MM.1S (cell line): ENCODE measurements at regions not wholly inside any gene's neighbourhood (a gene's known extent, or its start where the extent isn't known, plus 50 kb on each side); places are given as distances from the start of the nearest gene placed in this dataset.
A peak's percentile ranks its signal among the peaks of the same experiment; 100 is the strongest.

Source experiments
- DNase-seq: peaks from one replicate; pipeline ENCODE4 v3.0.0-alpha.2; 2015
- H2AFZ ChIP-seq: fragments of 300-600 bp; sonication (generic); 2 replicates; pipeline ENCODE4 v1.6.0; 2016; ENCODE audit warnings: antibody characterized with exemption, low read length
- H3F3A ChIP-seq: fragments of 300-600 bp; sonication (generic); 2 replicates; pipeline ENCODE4 v1.6.1; 2016; ENCODE audit warnings: mild to moderate bottlenecking, antibody characterized with exemption, low read length, moderate library complexity, mixed read lengths; ENCODE audit not compliant: insufficient read depth
- H3K27ac ChIP-seq: fragments of 300-600 bp; sonication (generic); 2 replicates; pipeline ENCODE4 v1.5.1; 2016; ENCODE audit warnings: mild to moderate bottlenecking, low read length
- H3K27me3 ChIP-seq: fragments of 300-600 bp; sonication (generic); replicated peaks from 2 replicates; pipeline ENCODE4 v1.6.0; 2016; ENCODE audit warnings: low read length; ENCODE audit not compliant: insufficient read depth
- H3K36me3 ChIP-seq: fragments of 300-600 bp; sonication (generic); replicated peaks from 2 replicates; pipeline ENCODE4 v1.6.1; 2016; ENCODE audit warnings: mild to moderate bottlenecking, low read length, mixed read lengths; ENCODE audit not compliant: insufficient read depth
- H3K4me1 ChIP-seq: fragments of 300-600 bp; sonication (generic); 2 replicates; pipeline ENCODE4 v1.6.1; 2016; ENCODE audit warnings: low read length, mixed read lengths
- H3K4me2 ChIP-seq: fragments of 300-600 bp; sonication (generic); 2 replicates; pipeline ENCODE4 v1.6.0; 2016; ENCODE audit warnings: low read depth, low read length
- H3K4me3 ChIP-seq: fragments of 300-600 bp; sonication (generic); 2 replicates; pipeline ENCODE4 v1.5.1; 2016; ENCODE audit warnings: low read length, mixed read lengths
- H3K79me2 ChIP-seq: fragments of 300-600 bp; sonication (generic); 2 replicates; pipeline ENCODE4 v1.6.1; 2016; ENCODE audit warnings: mixed run types, low read length, mixed read lengths
- H3K9ac ChIP-seq: fragments of 300-600 bp; sonication (generic); 2 replicates; pipeline ENCODE4 v1.6.1; 2016; ENCODE audit warnings: low read length, mixed read lengths
- H3K9me2 ChIP-seq: fragments of 300-600 bp; sonication (generic); replicated peaks from 2 replicates; pipeline ENCODE4 v1.6.1; 2016; ENCODE audit warnings: mild to moderate bottlenecking, low read length, mixed read lengths; ENCODE audit not compliant: insufficient read depth
- H3K9me3 ChIP-seq: fragments of 300-600 bp; sonication (generic); replicated peaks from 2 replicates; pipeline ENCODE4 v1.6.1; 2016; ENCODE audit warnings: mild to moderate bottlenecking, low read length, mixed read lengths; ENCODE audit not compliant: insufficient read depth
- H4K20me1 ChIP-seq: fragments of 300-600 bp; sonication (generic); 2 replicates; pipeline ENCODE4 v1.6.1; 2016; ENCODE audit warnings: mild to moderate bottlenecking, low read length, moderate library complexity, mixed read lengths; ENCODE audit not compliant: insufficient read depth
- EZH2 ChIP-seq: fragments of 300-600 bp; sonication (generic); optimal IDR thresholded peaks from 2 replicates; pipeline ENCODE3; 2017; ENCODE audit warnings: low read depth, mild to moderate bottlenecking, antibody characterized with exemption, low read length, mixed read lengths
- EZH2phosphoT487 ChIP-seq: fragments of 300-600 bp; sonication (generic); IDR thresholded peaks from 2 replicates; pipeline ENCODE4 v1.6.1; 2018; ENCODE audit warnings: antibody characterized with exemption, low read length
- TF ChIP-seq, protein P1 (sequence below): fragments of 300-600 bp; sonication (generic); IDR thresholded peaks from 2 replicates; pipeline ENCODE4 v1.5.1; 2016; ENCODE audit warnings: antibody characterized with exemption, low read length, mixed read lengths

DNA sequence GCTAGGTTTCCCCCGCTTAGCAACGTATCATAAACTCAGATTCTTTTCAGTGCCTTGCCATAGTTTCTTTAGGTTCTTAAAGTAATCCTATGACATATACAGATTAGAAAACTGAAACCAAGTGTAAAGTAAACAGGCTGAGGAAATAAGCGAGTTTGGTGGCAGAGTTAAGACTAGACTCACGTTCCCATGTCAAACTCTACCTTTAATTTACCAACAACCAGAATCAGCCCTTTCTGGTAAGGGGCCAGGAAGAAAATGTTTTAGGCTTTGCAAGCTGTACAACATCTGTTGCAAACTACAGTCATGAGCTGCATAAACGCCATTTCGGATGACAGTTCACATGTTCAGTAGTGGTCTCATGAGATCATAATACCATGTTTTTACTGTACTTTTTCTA, 128.0 kb upstream of the PRICKLE2 start:
- TF ChIP-seq EZH2 (no peak), EZH2phosphoT487 (no peak)
- TF ChIP-seq, protein P1, sequence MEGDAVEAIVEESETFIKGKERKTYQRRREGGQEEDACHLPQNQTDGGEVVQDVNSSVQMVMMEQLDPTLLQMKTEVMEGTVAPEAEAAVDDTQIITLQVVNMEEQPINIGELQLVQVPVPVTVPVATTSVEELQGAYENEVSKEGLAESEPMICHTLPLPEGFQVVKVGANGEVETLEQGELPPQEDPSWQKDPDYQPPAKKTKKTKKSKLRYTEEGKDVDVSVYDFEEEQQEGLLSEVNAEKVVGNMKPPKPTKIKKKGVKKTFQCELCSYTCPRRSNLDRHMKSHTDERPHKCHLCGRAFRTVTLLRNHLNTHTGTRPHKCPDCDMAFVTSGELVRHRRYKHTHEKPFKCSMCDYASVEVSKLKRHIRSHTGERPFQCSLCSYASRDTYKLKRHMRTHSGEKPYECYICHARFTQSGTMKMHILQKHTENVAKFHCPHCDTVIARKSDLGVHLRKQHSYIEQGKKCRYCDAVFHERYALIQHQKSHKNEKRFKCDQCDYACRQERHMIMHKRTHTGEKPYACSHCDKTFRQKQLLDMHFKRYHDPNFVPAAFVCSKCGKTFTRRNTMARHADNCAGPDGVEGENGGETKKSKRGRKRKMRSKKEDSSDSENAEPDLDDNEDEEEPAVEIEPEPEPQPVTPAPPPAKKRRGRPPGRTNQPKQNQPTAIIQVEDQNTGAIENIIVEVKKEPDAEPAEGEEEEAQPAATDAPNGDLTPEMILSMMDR = no peak
- Histone ChIP-seq H3K27ac (peak overlapping the region; percentile 27; the same call in 1 of the 2 replicates), H3K9me2 (no peaks in the 10 kb centered on the region), H3K27me3 (no peaks in the 10 kb centered on the region), H3K4me3 (no peak overlapping the region), H3K4me1 (peaks cover 61% of the 10 kb centered on the region), H3K9me3 (no peaks in the 10 kb centered on the region), H3K9ac (no peak overlapping the region), H3K36me3 (no peaks in the 10 kb centered on the region), H3K4me2 (peak overlapping the region; percentile 3; the same call in 1 of the 2 replicates), H4K20me1 (no peaks in the 10 kb centered on the region), H3F3A (peaks cover 30% of the 10 kb centered on the region), H3K79me2 (no peaks in the 10 kb centered on the region), H2AFZ (no peak overlapping the region)
- DNase-seq = peak; percentile 24

DNA sequence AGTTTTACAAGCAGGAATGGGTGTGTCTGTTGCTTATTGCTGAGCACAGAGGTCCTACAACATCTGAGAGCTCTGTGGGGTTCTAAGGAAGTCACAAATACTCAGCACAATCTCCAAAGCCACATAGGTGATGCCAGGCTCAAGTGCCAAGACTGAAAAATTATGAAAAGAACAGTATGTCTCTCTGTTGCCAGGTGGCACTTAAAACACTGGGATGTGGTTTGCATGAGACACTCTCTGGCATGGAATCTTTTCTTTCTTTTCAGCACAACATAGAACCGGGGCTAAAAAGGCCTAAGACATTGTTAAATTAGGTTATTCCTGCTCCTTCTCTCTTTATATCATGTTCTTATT, 127.3 kb upstream of the PRICKLE2 start:
- peaks cover 55% of the 10 kb centered on the region for H3K4me1 ChIP-seq
- DNase-seq = no peak
- H3K27ac ChIP-seq = peak overlapping the region; percentile 27; the same call in 1 of the 2 replicates
- H3K79me2 ChIP-seq = no peaks in the 10 kb centered on the region
- H3K4me3 ChIP-seq = no peak overlapping the region
- H3K9ac ChIP-seq = no peak overlapping the region
- H4K20me1 ChIP-seq = no peaks in the 10 kb centered on the region
- TF ChIP-seq EZH2phosphoT487 (no peak), EZH2 (no peak)
- TF ChIP-seq, protein P1 = no peak
- H3K9me3 ChIP-seq = no peaks in the 10 kb centered on the region
- H3K4me2 ChIP-seq = peak overlapping the region; percentile 3; the same call in 1 of the 2 replicates
- no peaks in the 10 kb centered on the region for H3K9me2 ChIP-seq
- no peak overlapping the region for H2AFZ ChIP-seq
- H3K27me3 ChIP-seq = no peaks in the 10 kb centered on the region
- peaks cover 23% of the 10 kb centered on the region for H3F3A ChIP-seq
- no peaks in the 10 kb centered on the region for H3K36me3 ChIP-seq

DNA sequence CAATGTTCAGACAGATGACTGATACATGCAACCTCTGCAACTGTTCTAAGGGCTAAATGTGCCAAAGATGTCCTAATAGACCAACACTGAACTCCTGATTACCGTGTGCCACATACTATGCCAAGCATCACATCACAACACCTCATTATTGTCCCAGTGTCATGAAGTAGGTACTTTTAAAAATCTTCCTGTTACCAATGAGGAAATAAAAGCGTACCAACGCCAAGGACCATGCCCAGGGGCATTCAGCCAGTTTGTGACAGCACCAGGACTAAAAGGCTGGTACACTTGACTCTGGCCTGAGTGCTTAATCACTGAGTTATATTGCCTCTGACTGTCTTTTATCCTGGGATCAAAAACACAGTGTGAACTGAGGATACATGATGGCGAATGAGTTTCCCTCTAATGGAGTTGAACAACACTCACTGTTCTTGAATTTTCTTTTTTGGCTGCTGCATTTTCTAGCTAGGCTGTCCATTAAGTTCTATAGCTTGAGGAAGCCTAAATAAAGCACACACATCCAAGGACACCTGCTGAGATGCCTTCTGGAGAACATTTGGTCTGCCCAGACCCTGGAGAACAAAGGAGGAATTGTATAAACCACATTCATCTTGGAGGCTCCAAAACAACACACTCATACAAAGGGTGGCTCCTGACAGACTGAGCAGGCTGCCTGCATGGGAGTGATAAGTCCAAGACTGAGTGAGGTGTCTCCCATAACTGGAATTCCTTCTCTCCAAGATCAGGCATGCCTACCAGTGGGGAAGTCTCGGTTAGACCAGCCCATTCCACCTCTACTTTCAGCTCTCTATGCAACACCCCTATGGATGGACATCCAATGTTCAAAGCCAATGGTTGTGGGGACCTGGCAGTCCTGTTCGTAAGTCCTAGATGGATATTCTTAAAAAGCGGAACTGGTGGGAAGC, 126.7 kb upstream of the PRICKLE2 start:
- Histone ChIP-seq H3K79me2 (no peaks in the 10 kb centered on the region), H4K20me1 (no peaks in the 10 kb centered on the region), H3K27ac (peak overlapping the region; percentile 27; the same call in 1 of the 2 replicates), H3K4me2 (peak overlapping the region; percentile 50; the same call in 1 of the 2 replicates), H3K9ac (no peak overlapping the region), H3F3A (peaks cover 18% of the 10 kb centered on the region), H3K4me1 (peaks cover 50% of the 10 kb centered on the region), H3K4me3 (no peak overlapping the region), H3K36me3 (no peaks in the 10 kb centered on the region), H2AFZ (no peak overlapping the region), H3K9me3 (no peaks in the 10 kb centered on the region), H3K9me2 (no peaks in the 10 kb centered on the region), H3K27me3 (no peaks in the 10 kb centered on the region)
- no peak for DNase-seq
- no peak for TF ChIP-seq EZH2phosphoT487
- no peak for TF ChIP-seq EZH2
- TF ChIP-seq, protein P1 = no peak
